ENCODE measurements at regions not wholly inside any gene's neighbourhood (a gene's known extent, or its start where the extent isn't known, plus 50 kb on each side); places are given as distances from the start of the nearest gene placed in this dataset.
"Not testable (repeated sequence)": the region's sequence is repeated elsewhere in the genome, so short reads cannot be mapped to it uniquely, and the experiment has no call there.

DNA sequence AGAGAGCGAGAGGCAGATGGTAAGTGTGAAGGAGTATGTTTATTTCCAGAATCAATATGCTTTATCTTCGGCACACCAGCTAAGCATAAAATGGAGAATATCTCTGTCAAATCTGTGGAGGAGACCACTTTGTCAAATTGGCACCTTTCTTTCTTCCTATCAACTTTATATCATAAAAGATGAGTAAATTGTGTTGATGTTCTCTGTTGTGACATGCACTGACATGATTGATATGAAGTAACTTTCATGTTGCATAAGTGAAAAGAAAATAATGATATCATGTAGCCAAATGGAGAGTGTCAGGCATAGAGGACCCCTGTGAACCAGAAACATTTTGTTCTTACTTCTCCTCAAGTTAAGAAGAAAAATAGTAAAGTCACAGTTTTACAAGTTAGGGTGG, 753.8 kb downstream of the ZNF385D start:
- Histone ChIP-seq H3K27me3 (ENCODE audit: control insufficient read depth in 1 of 2, insufficient read depth in 2 of 2, low read length in 2 of 2) (no peaks in the 10 kb centered on the region), H3K27ac (ENCODE audit: low read depth in 1 of 2, low read length in 2 of 2) (no peak overlapping the region), H3K4me1 (ENCODE audit: insufficient read depth, low read length) (no peaks in the 10 kb centered on the region), H3K4me3 (ENCODE audit: low read length) (no peak overlapping the region), H3K36me3 (ENCODE audit: insufficient read depth, low read length) (no peaks in the 10 kb centered on the region), H3K9me3 (ENCODE audit: control insufficient read depth in 1 of 2, insufficient read depth in 1 of 2, low read length in 2 of 2) (no peaks in the 10 kb centered on the region)
- ATAC-seq (ENCODE audit: poor library complexity) = no peak
- Mint-ChIP-seq H3K9me3 (peaks cover 3% of the 10 kb centered on the region), H3K4me1 (ENCODE audit: low read depth) (no peaks in the 10 kb centered on the region), H3K27ac (no peak overlapping the region), H3K4me3 (no peak overlapping the region), H3K36me3 (ENCODE audit: low read depth) (no peaks in the 10 kb centered on the region), H3K27me3 (no peaks in the 10 kb centered on the region)
- POLR2A ChIA-PET = no interaction called here
- intact Hi-C loops (cut with DNase I, micrococcal nuclease) = no loop called here
- DNase-seq = no peak
- CTCF ChIA-PET = no interaction called here
- TF ChIP-seq, protein P1, sequence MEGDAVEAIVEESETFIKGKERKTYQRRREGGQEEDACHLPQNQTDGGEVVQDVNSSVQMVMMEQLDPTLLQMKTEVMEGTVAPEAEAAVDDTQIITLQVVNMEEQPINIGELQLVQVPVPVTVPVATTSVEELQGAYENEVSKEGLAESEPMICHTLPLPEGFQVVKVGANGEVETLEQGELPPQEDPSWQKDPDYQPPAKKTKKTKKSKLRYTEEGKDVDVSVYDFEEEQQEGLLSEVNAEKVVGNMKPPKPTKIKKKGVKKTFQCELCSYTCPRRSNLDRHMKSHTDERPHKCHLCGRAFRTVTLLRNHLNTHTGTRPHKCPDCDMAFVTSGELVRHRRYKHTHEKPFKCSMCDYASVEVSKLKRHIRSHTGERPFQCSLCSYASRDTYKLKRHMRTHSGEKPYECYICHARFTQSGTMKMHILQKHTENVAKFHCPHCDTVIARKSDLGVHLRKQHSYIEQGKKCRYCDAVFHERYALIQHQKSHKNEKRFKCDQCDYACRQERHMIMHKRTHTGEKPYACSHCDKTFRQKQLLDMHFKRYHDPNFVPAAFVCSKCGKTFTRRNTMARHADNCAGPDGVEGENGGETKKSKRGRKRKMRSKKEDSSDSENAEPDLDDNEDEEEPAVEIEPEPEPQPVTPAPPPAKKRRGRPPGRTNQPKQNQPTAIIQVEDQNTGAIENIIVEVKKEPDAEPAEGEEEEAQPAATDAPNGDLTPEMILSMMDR (IDR thresholded peaks at IDR 0.05) = no peak

DNA sequence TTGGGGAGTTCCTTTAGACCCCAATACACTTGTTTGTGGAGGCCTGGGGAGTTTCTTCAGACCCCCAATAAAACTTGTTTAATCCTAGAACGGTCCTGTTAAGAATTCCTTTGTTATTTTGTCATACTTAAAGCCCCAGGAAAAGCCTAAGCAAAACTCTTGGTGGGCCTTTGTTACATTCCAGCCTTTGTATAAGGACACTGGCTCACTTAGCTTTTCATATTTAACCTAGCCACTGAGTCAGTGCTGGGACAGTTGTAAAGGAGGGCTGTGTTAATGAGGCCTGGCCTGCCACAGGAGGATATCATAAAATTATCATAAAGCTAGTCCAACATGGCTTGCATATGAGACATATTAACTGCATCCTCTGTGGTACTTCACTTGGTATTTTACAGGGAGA, 760.1 kb downstream of the ZNF385D start:
- no peak for DNase-seq
- no peak overlapping the region for H3K27ac Mint-ChIP-seq
- H3K4me3 Mint-ChIP-seq = no peak overlapping the region
- H3K9me3 ChIP-seq (ENCODE audit: control insufficient read depth in 1 of 2, insufficient read depth in 1 of 2, low read length in 2 of 2) = no peaks in the 10 kb centered on the region
- no peaks in the 10 kb centered on the region for H3K27me3 Mint-ChIP-seq
- no peaks in the 10 kb centered on the region for H3K27me3 ChIP-seq (ENCODE audit: control insufficient read depth in 1 of 2, insufficient read depth in 2 of 2, low read length in 2 of 2)
- H3K4me1 Mint-ChIP-seq (ENCODE audit: low read depth) = no peaks in the 10 kb centered on the region
- TF ChIP-seq, protein P1 (IDR thresholded peaks at IDR 0.05) = no peak
- ChIA-PET CTCF (no interaction called here), POLR2A (no interaction called here)
- H3K4me3 ChIP-seq (ENCODE audit: low read length) = no peak overlapping the region
- no peak for ATAC-seq (ENCODE audit: poor library complexity)
- no peaks in the 10 kb centered on the region for H3K36me3 Mint-ChIP-seq (ENCODE audit: low read depth)
- peaks cover 2% of the 10 kb centered on the region for H3K9me3 Mint-ChIP-seq
- no peaks in the 10 kb centered on the region for H3K36me3 ChIP-seq (ENCODE audit: insufficient read depth, low read length)
- H3K4me1 ChIP-seq (ENCODE audit: insufficient read depth, low read length) = no peaks in the 10 kb centered on the region
- intact Hi-C loops (cut with DNase I, micrococcal nuclease) = no loop called here
- H3K27ac ChIP-seq (ENCODE audit: low read depth in 1 of 2, low read length in 2 of 2) = no peak overlapping the region

DNA sequence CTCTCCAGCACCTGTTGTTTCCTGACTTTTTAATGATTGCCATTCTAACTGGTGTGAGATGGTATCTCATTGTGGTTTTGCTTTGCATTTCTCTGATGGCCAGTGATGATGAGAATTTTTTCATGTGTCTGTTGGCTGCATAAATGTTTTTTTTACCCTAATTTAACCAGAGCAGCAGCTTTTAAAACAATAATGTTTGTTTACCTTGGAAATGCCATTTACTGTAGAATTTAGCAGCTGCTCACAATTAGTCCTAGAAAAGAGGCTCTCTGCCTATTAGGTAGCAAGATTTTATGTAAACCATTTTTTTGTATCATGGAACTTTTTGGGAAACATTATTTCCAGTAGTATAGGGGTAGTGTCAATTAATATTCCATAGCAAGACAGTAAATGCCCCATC, 761.4 kb downstream of the ZNF385D start:
- H3K9me3 ChIP-seq (ENCODE audit: control insufficient read depth in 1 of 2, insufficient read depth in 1 of 2, low read length in 2 of 2); H3K27ac Mint-ChIP-seq; H3K36me3 ChIP-seq (ENCODE audit: insufficient read depth, low read length); H3K27me3 ChIP-seq (ENCODE audit: control insufficient read depth in 1 of 2, insufficient read depth in 2 of 2, low read length in 2 of 2); H3K9me3 Mint-ChIP-seq; H3K4me1 Mint-ChIP-seq (ENCODE audit: low read depth); H3K4me1 ChIP-seq (ENCODE audit: insufficient read depth, low read length); H3K4me3 ChIP-seq (ENCODE audit: low read length); intact Hi-C loops (cut with DNase I, micrococcal nuclease); ATAC-seq (ENCODE audit: poor library complexity); CTCF ChIA-PET; DNase-seq; POLR2A ChIA-PET; H3K36me3 Mint-ChIP-seq (ENCODE audit: low read depth); H3K27ac ChIP-seq (ENCODE audit: low read depth in 1 of 2, low read length in 2 of 2); H3K27me3 Mint-ChIP-seq; H3K4me3 Mint-ChIP-seq: not testable (repeated sequence)

DNA sequence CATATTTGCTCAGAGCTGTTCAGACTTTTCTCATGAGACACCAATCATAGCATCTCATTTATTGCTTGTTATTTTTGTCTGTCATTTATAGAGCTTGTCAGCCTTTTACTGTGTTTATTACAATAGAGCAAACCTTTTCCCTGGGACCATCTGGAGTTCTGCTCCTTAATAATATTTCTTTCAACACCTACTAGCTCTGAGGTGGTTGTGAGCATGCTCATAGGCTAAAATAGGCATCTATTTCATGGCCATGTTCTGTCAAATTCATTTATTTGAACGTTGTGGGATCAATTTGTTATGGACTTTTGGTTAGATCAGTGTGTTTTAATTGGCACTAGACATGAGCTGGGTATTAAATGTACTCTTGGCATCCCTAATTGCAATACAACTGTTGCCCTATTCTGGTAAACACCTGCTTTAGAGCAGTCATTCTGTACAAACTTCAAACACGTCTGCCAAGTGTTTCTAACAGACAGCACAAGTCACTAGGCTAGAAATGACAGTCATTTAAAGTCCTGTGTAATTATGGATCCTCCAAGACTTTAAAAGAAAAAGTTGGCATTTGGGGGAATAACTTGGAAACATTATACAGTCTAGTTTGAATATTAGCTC, 766.3 kb downstream of the ZNF385D start:
- Histone ChIP-seq H3K9me3 (ENCODE audit: control insufficient read depth in 1 of 2, insufficient read depth in 1 of 2, low read length in 2 of 2) (no peaks in the 10 kb centered on the region), H3K27ac (ENCODE audit: low read depth in 1 of 2, low read length in 2 of 2) (no peak overlapping the region), H3K27me3 (ENCODE audit: control insufficient read depth in 1 of 2, insufficient read depth in 2 of 2, low read length in 2 of 2) (no peaks in the 10 kb centered on the region), H3K4me3 (ENCODE audit: low read length) (no peak overlapping the region), H3K36me3 (ENCODE audit: insufficient read depth, low read length) (no peaks in the 10 kb centered on the region), H3K4me1 (ENCODE audit: insufficient read depth, low read length) (no peaks in the 10 kb centered on the region)
- TF ChIP-seq, protein P1 (IDR thresholded peaks at IDR 0.05) = no peak
- H3K36me3 Mint-ChIP-seq (ENCODE audit: low read depth) = no peaks in the 10 kb centered on the region
- H3K4me1 Mint-ChIP-seq (ENCODE audit: low read depth) = no peaks in the 10 kb centered on the region
- DNase-seq (no peak), ATAC-seq (ENCODE audit: poor library complexity) (no peak)
- intact Hi-C loops (cut with DNase I, micrococcal nuclease) = no loop called here
- CTCF ChIA-PET = no interaction called here
- no peaks in the 10 kb centered on the region for H3K27me3 Mint-ChIP-seq
- POLR2A ChIA-PET = no interaction called here
- H3K27ac Mint-ChIP-seq = no peak overlapping the region
- peaks cover 2% of the 10 kb centered on the region for H3K9me3 Mint-ChIP-seq
- H3K4me3 Mint-ChIP-seq = no peak overlapping the region
